ENCODE measurements at regions not wholly inside any gene's neighbourhood (a gene's known extent, or its start where the extent isn't known, plus 50 kb on each side); places are given as distances from the start of the nearest gene placed in this dataset.

GRCh38 chr6:163694988-163695398, 280.5 kb downstream of the QKI start:
- TF ChIP-seq SP1 (IDR thresholded peaks at IDR 0.05) = no peak
- TF ChIP-seq FOXM1 (IDR thresholded peaks at IDR 0.05; ENCODE audit: borderline replicate concordance) = no peak
- no peak for TF ChIP-seq ZNF384 (IDR thresholded peaks at IDR 0.05)
- no peak for TF ChIP-seq TARDBP (IDR thresholded peaks at IDR 0.05)
- TF ChIP-seq FOXK2 (IDR thresholded peaks at IDR 0.05) = no peak
- no peak for TF ChIP-seq FOXA1 (IDR thresholded peaks at IDR 0.05)

Measured in HEK293T (cell line).